Endothelial cell (in vitro differentiated cells): ENCODE measurements at regions not wholly inside any gene's neighbourhood (a gene's known extent, or its start where the extent isn't known, plus 50 kb on each side); places are given as distances from the start of the nearest gene placed in this dataset.

Experiments used
- DNase-seq: peaks from one replicate; pipeline ENCODE4 v3.0.0; 2021; ENCODE audit warnings: low spot score
- H3K27ac Mint-ChIP-seq: one replicate; pipeline ENCODE4 v1.8.0; 2021; ENCODE audit warnings: mixed read lengths, inconsistent platforms; ENCODE audit not compliant: unreplicated experiment
- H3K27me3 Mint-ChIP-seq: one replicate; pipeline ENCODE4 v1.8.0; 2021; ENCODE audit warnings: mild to moderate bottlenecking, moderate library complexity, mixed read lengths, inconsistent platforms; ENCODE audit not compliant: unreplicated experiment
- H3K36me3 Mint-ChIP-seq: one replicate; pipeline ENCODE4 v1.8.0; 2021; ENCODE audit warnings: mild to moderate bottlenecking, low read depth, mixed read lengths, inconsistent platforms; ENCODE audit not compliant: unreplicated experiment
- H3K4me1 Mint-ChIP-seq: one replicate; pipeline ENCODE4 v1.8.0; 2021; ENCODE audit warnings: mild to moderate bottlenecking, mixed read lengths, inconsistent platforms; ENCODE audit not compliant: unreplicated experiment
- H3K4me3 Mint-ChIP-seq: one replicate; pipeline ENCODE4 v1.8.0; 2021; ENCODE audit warnings: mild to moderate bottlenecking, mixed read lengths, inconsistent platforms; ENCODE audit not compliant: unreplicated experiment
- H3K9me3 Mint-ChIP-seq: one replicate; pipeline ENCODE4 v1.8.0; 2021; ENCODE audit warnings: mixed read lengths, inconsistent platforms; ENCODE audit not compliant: unreplicated experiment
- CTCF ChIP-seq: fragments of 200-600 bp; sonication (generic); IDR thresholded peaks from one replicate; pipeline ENCODE4 v1.5.0; 2021; ENCODE audit warnings: antibody characterized with exemption; ENCODE audit not compliant: unreplicated experiment

DNA sequence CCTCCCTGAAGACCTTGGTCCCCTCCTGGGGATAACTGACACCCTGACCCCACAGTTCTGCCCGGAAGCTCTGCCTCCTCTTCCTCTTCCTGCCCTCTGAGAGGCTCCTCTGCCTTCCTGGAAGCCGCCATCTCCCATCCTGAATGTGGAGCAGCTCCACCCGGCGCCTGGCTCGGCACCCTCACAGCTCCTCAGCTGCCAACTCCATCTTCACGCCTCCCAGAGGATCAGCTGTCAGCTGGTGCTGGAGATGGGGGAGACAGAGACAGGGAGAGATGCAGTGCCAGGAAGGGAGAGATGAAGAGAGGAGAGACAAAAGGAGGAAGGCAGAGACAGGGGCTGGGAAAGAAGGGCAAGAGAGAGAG is 210.4 kb upstream of the CSF3R start:
- H3K9me3 Mint-ChIP-seq: no peaks in the 10 kb centered on the region
- H3K27ac Mint-ChIP-seq: no peak overlapping the region
- no peak for DNase-seq
- no peaks in the 10 kb centered on the region for H3K36me3 Mint-ChIP-seq
- TF ChIP-seq CTCF: no peak
- peaks cover 3% of the 10 kb centered on the region for H3K4me1 Mint-ChIP-seq
- H3K4me3 Mint-ChIP-seq: no peak overlapping the region
- H3K27me3 Mint-ChIP-seq: peaks cover 2% of the 10 kb centered on the region

DNA sequence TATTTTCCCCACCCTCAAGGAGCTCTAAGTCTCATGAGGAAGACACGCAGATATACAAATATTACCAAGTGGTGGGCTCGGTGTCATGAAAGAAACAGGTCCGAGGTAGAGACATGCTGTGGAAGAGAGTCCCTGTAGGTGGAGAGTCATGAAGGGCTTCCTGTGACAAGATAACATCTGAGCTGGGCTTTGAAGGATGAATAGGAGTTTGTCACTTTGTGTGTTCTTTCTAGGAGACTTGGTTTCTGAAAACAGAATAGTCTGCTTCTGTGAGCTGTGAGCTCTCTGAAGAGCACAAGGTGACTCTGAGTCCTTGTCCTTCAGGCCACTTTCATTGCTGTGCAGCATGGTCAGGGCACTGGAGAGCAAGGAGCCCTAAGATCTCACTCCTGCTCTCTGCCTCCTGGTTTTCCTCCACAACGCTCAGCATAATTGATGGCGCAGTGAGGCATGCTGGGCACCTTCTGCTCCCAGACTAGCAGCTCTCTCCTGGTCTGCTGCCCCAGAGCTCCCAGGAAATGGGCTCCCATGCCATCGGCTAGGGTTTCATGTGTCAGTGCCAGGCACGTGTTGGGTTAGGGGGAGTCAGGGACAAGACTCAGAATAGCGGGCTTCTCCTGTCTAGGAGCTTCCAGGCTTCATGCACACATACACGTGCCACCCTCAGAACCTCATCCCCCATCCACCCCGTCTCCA is 209.9 kb upstream of the CSF3R start:
- no peak overlapping the region for H3K4me3 Mint-ChIP-seq
- DNase-seq: no peak
- no peak for TF ChIP-seq CTCF
- no peaks in the 10 kb centered on the region for H3K9me3 Mint-ChIP-seq
- H3K4me1 Mint-ChIP-seq: peaks cover 3% of the 10 kb centered on the region
- no peak overlapping the region for H3K27ac Mint-ChIP-seq
- peaks cover 2% of the 10 kb centered on the region for H3K27me3 Mint-ChIP-seq
- H3K36me3 Mint-ChIP-seq: no peaks in the 10 kb centered on the region

- Mint-ChIP-seq H3K4me1 (peaks cover 3% of the 10 kb centered on the region), H3K9me3 (no peaks in the 10 kb centered on the region), H3K27ac (no peak overlapping the region), H3K27me3 (peaks cover 2% of the 10 kb centered on the region), H3K36me3 (no peaks in the 10 kb centered on the region), H3K4me3 (no peak overlapping the region)
- no peak for TF ChIP-seq CTCF
- DNase-seq: no peak
These were observed 208.7 kb upstream of the CSF3R start for GRCh38 chr1:36691374-36691773.

DNA sequence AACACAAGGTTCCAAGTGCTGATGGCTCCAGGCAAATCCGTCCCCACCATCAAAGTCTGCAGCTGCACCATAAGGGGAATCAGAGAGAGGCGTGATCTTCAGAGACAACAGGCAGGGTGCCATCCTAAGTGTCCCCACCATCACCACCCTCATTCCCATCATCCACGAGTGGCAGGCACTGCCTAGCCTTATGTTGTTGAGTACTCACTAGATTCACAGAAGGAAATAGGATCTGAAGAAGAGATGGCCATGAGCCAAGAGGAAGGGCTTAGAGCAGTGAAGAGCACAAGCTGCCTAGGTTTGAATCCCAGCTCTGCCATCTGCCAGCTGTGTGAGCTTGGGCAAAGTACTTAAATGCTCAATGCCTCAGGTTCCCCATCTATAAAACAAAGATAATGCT is 207.3 kb upstream of the CSF3R start:
- Mint-ChIP-seq H3K9me3 (no peaks in the 10 kb centered on the region), H3K27ac (no peak overlapping the region), H3K4me3 (no peak overlapping the region), H3K27me3 (peaks cover 2% of the 10 kb centered on the region), H3K36me3 (no peaks in the 10 kb centered on the region), H3K4me1 (peaks cover 3% of the 10 kb centered on the region)
- TF ChIP-seq CTCF: no peak
- DNase-seq: no peak

GRCh38 chr1:36687312-36687711 is 204.6 kb upstream of the CSF3R start:
- no peak for DNase-seq
- no peaks in the 10 kb centered on the region for H3K9me3 Mint-ChIP-seq
- no peak overlapping the region for H3K4me3 Mint-ChIP-seq
- TF ChIP-seq CTCF: no peak
- no peaks in the 10 kb centered on the region for H3K4me1 Mint-ChIP-seq
- no peak overlapping the region for H3K27ac Mint-ChIP-seq
- no peaks in the 10 kb centered on the region for H3K27me3 Mint-ChIP-seq
- H3K36me3 Mint-ChIP-seq: no peaks in the 10 kb centered on the region
